GM13976 (cell line): ENCODE measurements at regions not wholly inside any gene's neighbourhood (a gene's known extent, or its start where the extent isn't known, plus 50 kb on each side); places are given as distances from the start of the nearest gene placed in this dataset.
"Not testable (repeated sequence)": the region's sequence is repeated elsewhere in the genome, so short reads cannot be mapped to it uniquely, and the experiment has no call there.

Experiments used
- DNase-seq: peaks from one replicate; pipeline ENCODE4 v3.0.0; 2012; ENCODE audit warnings: low spot score
- CTCF ChIP-seq: IDR thresholded peaks from 2 replicates; pipeline ENCODE4 v1.5.1; 2012; ENCODE audit warnings: borderline replicate concordance, mild to moderate bottlenecking; ENCODE audit not compliant: insufficient read depth; ENCODE audit errors: extremely low read depth, missing control alignments, control extremely low read depth
- in situ Hi-C: fragments of 300-500 bp; cut with MboI; formaldehyde crosslinking; loops from one replicate; pipeline ENCODE4 v1.12.0; 2022; ENCODE audit warnings: low sequenced_read_pairs, mixed read lengths, inconsistent platforms; ENCODE audit not compliant: unreplicated experiment

GRCh38 chr12:89824822-89825221 is 116.2 kb upstream of the ATP2B1 start:
- no peak for DNase-seq
- no peak for TF ChIP-seq CTCF
- in situ Hi-C loops, result no loop called here

GRCh38 chr12:89822992-89823391 is 114.4 kb upstream of the ATP2B1 start:
- DNase-seq, in situ Hi-C loops: not testable (repeated sequence)

- peak; percentile 28 for DNase-seq
- TF ChIP-seq CTCF, result no peak
- in situ Hi-C loops, result no loop called here
These were observed 113.3 kb upstream of the ATP2B1 start for GRCh38 chr12:89821896-89822295.

- in situ Hi-C loops, result no loop called here
- DNase-seq, result no peak
- no peak for TF ChIP-seq CTCF
These were observed 109.0 kb upstream of the ATP2B1 start for GRCh38 chr12:89817501-89818226.

GRCh38 chr12:89815225-89815624 is 106.6 kb upstream of the ATP2B1 start:
- TF ChIP-seq CTCF, result no peak
- DNase-seq, result no peak
- in situ Hi-C loops, result no loop called here

- TF ChIP-seq CTCF, result no peak
- in situ Hi-C loops, result no loop called here
- DNase-seq, result no peak
These were observed 94.8 kb upstream of the ATP2B1 start for GRCh38 chr12:89803412-89803811.

- in situ Hi-C loops, result no loop called here
- DNase-seq, result no peak
- TF ChIP-seq CTCF, result no peak
These were observed 92.6 kb upstream of the ATP2B1 start for GRCh38 chr12:89801284-89801683.
